ENCODE measurements at regions not wholly inside any gene's neighbourhood (a gene's known extent, or its start where the extent isn't known, plus 50 kb on each side); places are given as distances from the start of the nearest gene placed in this dataset.

DNA sequence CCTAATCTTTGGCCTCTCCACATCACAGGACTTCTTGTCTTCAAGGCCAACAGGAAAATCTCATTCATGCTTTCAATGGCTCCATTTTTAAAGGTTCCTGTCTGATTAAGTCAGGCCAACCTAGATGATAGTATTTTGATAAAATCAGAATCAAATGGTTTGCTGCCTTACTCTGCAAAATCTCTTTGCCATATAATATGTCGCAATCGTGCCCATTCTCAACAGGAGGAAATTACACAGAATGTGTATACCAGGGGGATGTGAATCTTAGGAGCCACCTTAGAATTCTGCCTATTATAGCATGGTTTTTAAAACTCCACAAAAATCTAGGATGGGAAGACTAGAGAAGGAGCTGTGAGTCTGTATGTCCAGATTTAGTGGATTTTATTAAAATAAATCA lies 612.9 kb upstream of the MAN1A1 start:
- TF ChIP-seq, protein P1, sequence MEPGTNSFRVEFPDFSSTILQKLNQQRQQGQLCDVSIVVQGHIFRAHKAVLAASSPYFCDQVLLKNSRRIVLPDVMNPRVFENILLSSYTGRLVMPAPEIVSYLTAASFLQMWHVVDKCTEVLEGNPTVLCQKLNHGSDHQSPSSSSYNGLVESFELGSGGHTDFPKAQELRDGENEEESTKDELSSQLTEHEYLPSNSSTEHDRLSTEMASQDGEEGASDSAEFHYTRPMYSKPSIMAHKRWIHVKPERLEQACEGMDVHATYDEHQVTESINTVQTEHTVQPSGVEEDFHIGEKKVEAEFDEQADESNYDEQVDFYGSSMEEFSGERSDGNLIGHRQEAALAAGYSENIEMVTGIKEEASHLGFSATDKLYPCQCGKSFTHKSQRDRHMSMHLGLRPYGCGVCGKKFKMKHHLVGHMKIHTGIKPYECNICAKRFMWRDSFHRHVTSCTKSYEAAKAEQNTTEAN (CRISPR knock-in tag; IDR thresholded peaks at IDR 0.05): no peak
- TF ChIP-seq, protein P2, sequence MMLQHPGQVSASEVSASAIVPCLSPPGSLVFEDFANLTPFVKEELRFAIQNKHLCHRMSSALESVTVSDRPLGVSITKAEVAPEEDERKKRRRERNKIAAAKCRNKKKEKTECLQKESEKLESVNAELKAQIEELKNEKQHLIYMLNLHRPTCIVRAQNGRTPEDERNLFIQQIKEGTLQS (CRISPR knock-in tag; conservative IDR thresholded peaks at IDR 0.05): no peak
- TF ChIP-seq ZNF121 (CRISPR knock-in tag; IDR thresholded peaks at IDR 0.05) (no peak), NR3C1 (CRISPR knock-in tag; conservative IDR thresholded peaks at IDR 0.05; ENCODE audit: low read depth) (no peak), GABPB1 (CRISPR knock-in tag; IDR thresholded peaks at IDR 0.05) (no peak), SMAD4 (CRISPR knock-in tag; IDR thresholded peaks at IDR 0.05) (no peak), MXD4 (CRISPR knock-in tag; IDR thresholded peaks at IDR 0.05; ENCODE audit: borderline replicate concordance) (no peak)
- H3K27ac Mint-ChIP-seq: no peak overlapping the region
- H3K27me3 Mint-ChIP-seq (ENCODE audit: low read depth): no peaks in the 10 kb centered on the region
- H3K9me3 Mint-ChIP-seq: no peaks in the 10 kb centered on the region
- no peak overlapping the region for H3K4me3 Mint-ChIP-seq
- peaks cover 21% of the 10 kb centered on the region for H3K4me1 Mint-ChIP-seq
- H3K36me3 Mint-ChIP-seq: no peaks in the 10 kb centered on the region
- POLR2A ChIA-PET: no interaction called here
- ATAC-seq (no peak), DNase-seq (ENCODE audit: low spot score) (no peak)
- CTCF ChIA-PET: interaction anchor here (1.0 kb wide), 1 partner anchor 17 kb away, joined by 4 read pairs; no protein-coding TSS in a partner anchor

DNA sequence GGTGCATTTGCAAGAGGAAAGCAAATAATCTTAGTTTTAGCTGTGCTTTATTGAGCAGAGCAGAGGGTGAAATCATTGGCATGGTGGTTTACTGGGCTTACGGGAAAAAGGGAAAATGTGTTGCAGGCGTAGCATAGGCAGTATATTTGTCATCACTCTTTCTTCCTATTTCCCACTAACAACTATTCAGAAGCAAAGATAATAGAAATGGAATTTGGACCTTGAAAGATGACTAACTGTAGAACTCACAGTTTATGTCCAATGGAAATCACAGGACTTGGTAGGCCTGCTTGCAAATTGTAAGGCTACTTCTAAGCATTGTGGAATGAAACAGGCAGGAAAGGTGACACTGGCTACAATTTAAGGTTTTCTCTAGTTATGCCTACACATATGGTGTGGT lies 611.9 kb upstream of the MAN1A1 start:
- DNase-seq (ENCODE audit: low spot score) (no peak), ATAC-seq (no peak)
- H3K27me3 Mint-ChIP-seq (ENCODE audit: low read depth): no peaks in the 10 kb centered on the region
- H3K27ac Mint-ChIP-seq: no peak overlapping the region
- no peaks in the 10 kb centered on the region for H3K36me3 Mint-ChIP-seq
- ChIA-PET CTCF (no interaction called here), POLR2A (no interaction called here)
- no peaks in the 10 kb centered on the region for H3K9me3 Mint-ChIP-seq
- H3K4me3 Mint-ChIP-seq: no peak overlapping the region
- TF ChIP-seq SMAD4 (CRISPR knock-in tag; IDR thresholded peaks at IDR 0.05) (no peak), FOXK1 (CRISPR knock-in tag; IDR thresholded peaks at IDR 0.05) (no peak), ZNF219 (CRISPR knock-in tag; IDR thresholded peaks at IDR 0.05; ENCODE audit: borderline replicate concordance) (no peak), GTF2I (CRISPR knock-in tag; conservative IDR thresholded peaks at IDR 0.05) (no peak), ZNF671 (CRISPR knock-in tag; IDR thresholded peaks at IDR 0.05) (no peak), SP1 (CRISPR knock-in tag; conservative IDR thresholded peaks at IDR 0.05) (no peak), ZBTB21 (CRISPR knock-in tag; IDR thresholded peaks at IDR 0.05; ENCODE audit: borderline replicate concordance) (no peak)
- TF ChIP-seq, protein P3, sequence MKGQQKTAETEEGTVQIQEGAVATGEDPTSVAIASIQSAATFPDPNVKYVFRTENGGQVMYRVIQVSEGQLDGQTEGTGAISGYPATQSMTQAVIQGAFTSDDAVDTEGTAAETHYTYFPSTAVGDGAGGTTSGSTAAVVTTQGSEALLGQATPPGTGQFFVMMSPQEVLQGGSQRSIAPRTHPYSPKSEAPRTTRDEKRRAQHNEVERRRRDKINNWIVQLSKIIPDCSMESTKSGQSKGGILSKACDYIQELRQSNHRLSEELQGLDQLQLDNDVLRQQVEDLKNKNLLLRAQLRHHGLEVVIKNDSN (CRISPR knock-in tag; IDR thresholded peaks at IDR 0.05): no peak
- TF ChIP-seq, protein P4, sequence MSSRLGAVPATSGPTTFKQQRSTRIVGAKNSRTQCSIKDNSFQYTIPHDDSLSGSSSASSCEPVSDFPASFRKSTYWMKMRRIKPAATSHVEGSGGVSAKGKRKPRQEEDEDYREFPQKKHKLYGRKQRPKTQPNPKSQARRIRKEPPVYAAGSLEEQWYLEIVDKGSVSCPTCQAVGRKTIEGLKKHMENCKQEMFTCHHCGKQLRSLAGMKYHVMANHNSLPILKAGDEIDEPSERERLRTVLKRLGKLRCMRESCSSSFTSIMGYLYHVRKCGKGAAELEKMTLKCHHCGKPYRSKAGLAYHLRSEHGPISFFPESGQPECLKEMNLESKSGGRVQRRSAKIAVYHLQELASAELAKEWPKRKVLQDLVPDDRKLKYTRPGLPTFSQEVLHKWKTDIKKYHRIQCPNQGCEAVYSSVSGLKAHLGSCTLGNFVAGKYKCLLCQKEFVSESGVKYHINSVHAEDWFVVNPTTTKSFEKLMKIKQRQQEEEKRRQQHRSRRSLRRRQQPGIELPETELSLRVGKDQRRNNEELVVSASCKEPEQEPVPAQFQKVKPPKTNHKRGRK (CRISPR knock-in tag; IDR thresholded peaks at IDR 0.05; ENCODE audit: borderline replicate concordance): no peak
- TF ChIP-seq, protein P5, sequence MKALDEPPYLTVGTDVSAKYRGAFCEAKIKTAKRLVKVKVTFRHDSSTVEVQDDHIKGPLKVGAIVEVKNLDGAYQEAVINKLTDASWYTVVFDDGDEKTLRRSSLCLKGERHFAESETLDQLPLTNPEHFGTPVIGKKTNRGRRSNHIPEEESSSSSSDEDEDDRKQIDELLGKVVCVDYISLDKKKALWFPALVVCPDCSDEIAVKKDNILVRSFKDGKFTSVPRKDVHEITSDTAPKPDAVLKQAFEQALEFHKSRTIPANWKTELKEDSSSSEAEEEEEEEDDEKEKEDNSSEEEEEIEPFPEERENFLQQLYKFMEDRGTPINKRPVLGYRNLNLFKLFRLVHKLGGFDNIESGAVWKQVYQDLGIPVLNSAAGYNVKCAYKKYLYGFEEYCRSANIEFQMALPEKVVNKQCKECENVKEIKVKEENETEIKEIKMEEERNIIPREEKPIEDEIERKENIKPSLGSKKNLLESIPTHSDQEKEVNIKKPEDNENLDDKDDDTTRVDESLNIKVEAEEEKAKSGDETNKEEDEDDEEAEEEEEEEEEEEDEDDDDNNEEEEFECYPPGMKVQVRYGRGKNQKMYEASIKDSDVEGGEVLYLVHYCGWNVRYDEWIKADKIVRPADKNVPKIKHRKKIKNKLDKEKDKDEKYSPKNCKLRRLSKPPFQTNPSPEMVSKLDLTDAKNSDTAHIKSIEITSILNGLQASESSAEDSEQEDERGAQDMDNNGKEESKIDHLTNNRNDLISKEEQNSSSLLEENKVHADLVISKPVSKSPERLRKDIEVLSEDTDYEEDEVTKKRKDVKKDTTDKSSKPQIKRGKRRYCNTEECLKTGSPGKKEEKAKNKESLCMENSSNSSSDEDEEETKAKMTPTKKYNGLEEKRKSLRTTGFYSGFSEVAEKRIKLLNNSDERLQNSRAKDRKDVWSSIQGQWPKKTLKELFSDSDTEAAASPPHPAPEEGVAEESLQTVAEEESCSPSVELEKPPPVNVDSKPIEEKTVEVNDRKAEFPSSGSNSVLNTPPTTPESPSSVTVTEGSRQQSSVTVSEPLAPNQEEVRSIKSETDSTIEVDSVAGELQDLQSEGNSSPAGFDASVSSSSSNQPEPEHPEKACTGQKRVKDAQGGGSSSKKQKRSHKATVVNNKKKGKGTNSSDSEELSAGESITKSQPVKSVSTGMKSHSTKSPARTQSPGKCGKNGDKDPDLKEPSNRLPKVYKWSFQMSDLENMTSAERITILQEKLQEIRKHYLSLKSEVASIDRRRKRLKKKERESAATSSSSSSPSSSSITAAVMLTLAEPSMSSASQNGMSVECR (CRISPR knock-in tag; IDR thresholded peaks at IDR 0.05; ENCODE audit: borderline replicate concordance): no peak
- TF ChIP-seq, protein P6, sequence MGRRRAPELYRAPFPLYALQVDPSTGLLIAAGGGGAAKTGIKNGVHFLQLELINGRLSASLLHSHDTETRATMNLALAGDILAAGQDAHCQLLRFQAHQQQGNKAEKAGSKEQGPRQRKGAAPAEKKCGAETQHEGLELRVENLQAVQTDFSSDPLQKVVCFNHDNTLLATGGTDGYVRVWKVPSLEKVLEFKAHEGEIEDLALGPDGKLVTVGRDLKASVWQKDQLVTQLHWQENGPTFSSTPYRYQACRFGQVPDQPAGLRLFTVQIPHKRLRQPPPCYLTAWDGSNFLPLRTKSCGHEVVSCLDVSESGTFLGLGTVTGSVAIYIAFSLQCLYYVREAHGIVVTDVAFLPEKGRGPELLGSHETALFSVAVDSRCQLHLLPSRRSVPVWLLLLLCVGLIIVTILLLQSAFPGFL (CRISPR knock-in tag; IDR thresholded peaks at IDR 0.05; ENCODE audit: borderline replicate concordance): no peak
- H3K4me1 Mint-ChIP-seq: peaks cover 28% of the 10 kb centered on the region
